HEK293T (cell line): ENCODE measurements at regions not wholly inside any gene's neighbourhood (a gene's known extent, or its start where the extent isn't known, plus 50 kb on each side); places are given as distances from the start of the nearest gene placed in this dataset.
"Not testable (repeated sequence)": the region's sequence is repeated elsewhere in the genome, so short reads cannot be mapped to it uniquely, and the experiment has no call there.

Source experiments
- CTCF ChIA-PET: fragments of 350-600 bp; formaldehyde crosslinking; extraction: SDS; loops from one replicate; lab custom pipeline; 2021; ENCODE audit warnings: antibody characterized with exemption, inconsistent platforms; lab: Yijun Ruan, JAX
- POLR2A ChIA-PET: fragments of 350-600 bp; formaldehyde crosslinking; extraction: SDS; loops from one replicate; lab custom pipeline; 2020; ENCODE audit warnings: antibody characterized with exemption, inconsistent platforms; lab: Yijun Ruan, JAX
- DNase-seq: peaks from one replicate; pipeline ENCODE4 v3.0.0; 2012; ENCODE audit warnings: mixed read lengths; ENCODE audit errors: extremely low spot score
- ARNT ChIP-seq: fragments of 450-650 bp; IDR thresholded peaks from 2 replicates; pipeline ENCODE4 v1.6.1; 2017; ENCODE audit warnings: mild to moderate bottlenecking
- BHLHE40 ChIP-seq: fragments of 450-650 bp; IDR thresholded peaks from 2 replicates; pipeline ENCODE4 v1.6.1; 2016; ENCODE audit warnings: mild to moderate bottlenecking, moderate library complexity, borderline replicate concordance
- CTBP1 ChIP-seq: fragments of 450-650 bp; IDR thresholded peaks from 2 replicates; pipeline ENCODE4 v1.6.1; 2016; ENCODE audit warnings: borderline replicate concordance
- ELF4 ChIP-seq: fragments of 450-650 bp; IDR thresholded peaks from 2 replicates; pipeline ENCODE4 v1.6.1; 2017; ENCODE audit warnings: antibody characterized with exemption
- FOXA1 ChIP-seq: fragments of 450-650 bp; IDR thresholded peaks from 2 replicates; pipeline ENCODE4 v1.6.1; 2016; ENCODE audit warnings: mild to moderate bottlenecking
- FOXK2 ChIP-seq: fragments of 450-650 bp; IDR thresholded peaks from 2 replicates; pipeline ENCODE4 v1.6.1; 2016; ENCODE audit warnings: mild to moderate bottlenecking
- FOXM1 ChIP-seq: fragments of 450-650 bp; IDR thresholded peaks from 2 replicates; pipeline ENCODE4 v1.6.1; 2017; ENCODE audit warnings: mild to moderate bottlenecking, borderline replicate concordance
- HDGF ChIP-seq: fragments of 450-650 bp; IDR thresholded peaks from 2 replicates; pipeline ENCODE4 v1.6.1; 2017; ENCODE audit warnings: antibody characterized with exemption, borderline replicate concordance
- L3MBTL2 ChIP-seq: fragments of 450-650 bp; conservative IDR thresholded peaks from 2 replicates; pipeline ENCODE4 v1.6.1; 2016; ENCODE audit warnings: mild to moderate bottlenecking
- LEF1 ChIP-seq: fragments of 450-650 bp; IDR thresholded peaks from 2 replicates; pipeline ENCODE4 v1.6.1; 2017; ENCODE audit warnings: mild to moderate bottlenecking, borderline replicate concordance
- NFRKB ChIP-seq: fragments of 450-650 bp; IDR thresholded peaks from 2 replicates; pipeline ENCODE4 v1.6.1; 2016; ENCODE audit warnings: mild to moderate bottlenecking, moderate library complexity
- SP1 ChIP-seq: fragments of 450-650 bp; IDR thresholded peaks from 2 replicates; pipeline ENCODE4 v1.6.1; 2017
- SUZ12 ChIP-seq: fragments of 450-650 bp; IDR thresholded peaks from 2 replicates; pipeline ENCODE4 v1.6.1; 2016; ENCODE audit warnings: mild to moderate bottlenecking
- TARDBP ChIP-seq: fragments of 450-650 bp; IDR thresholded peaks from 2 replicates; pipeline ENCODE4 v1.6.1; 2016
- ZNF384 ChIP-seq: fragments of 450-650 bp; IDR thresholded peaks from 2 replicates; pipeline ENCODE4 v1.6.1; 2016
- TF ChIP-seq, protein P1 (sequence below): fragments of 450-650 bp; IDR thresholded peaks from 2 replicates; pipeline ENCODE4 v1.6.1; 2016

DNA sequence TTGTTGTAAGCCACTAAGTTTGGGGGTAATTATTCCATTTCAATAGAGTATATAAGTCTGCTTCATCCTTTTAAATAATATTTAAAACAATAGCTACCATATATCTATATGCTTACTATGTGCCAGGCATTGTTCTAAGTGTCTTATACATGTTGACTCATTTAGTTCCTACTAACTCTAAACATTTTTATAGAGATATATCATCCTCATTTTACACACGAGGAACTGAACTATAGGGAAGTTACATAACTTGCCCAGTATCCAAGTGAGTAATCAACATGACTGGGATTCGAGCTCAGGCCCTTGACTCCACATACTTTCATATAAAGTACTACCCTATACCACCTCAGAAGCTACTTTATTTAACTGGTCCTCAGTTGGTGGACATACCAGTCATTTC lies 175.3 kb upstream of the RAI2 start:
- CTCF ChIA-PET, result no interaction called here
- TF ChIP-seq CTBP1, result no peak
- TF ChIP-seq FOXA1, result no peak
- no peak for DNase-seq
- POLR2A ChIA-PET, result no interaction called here

DNA sequence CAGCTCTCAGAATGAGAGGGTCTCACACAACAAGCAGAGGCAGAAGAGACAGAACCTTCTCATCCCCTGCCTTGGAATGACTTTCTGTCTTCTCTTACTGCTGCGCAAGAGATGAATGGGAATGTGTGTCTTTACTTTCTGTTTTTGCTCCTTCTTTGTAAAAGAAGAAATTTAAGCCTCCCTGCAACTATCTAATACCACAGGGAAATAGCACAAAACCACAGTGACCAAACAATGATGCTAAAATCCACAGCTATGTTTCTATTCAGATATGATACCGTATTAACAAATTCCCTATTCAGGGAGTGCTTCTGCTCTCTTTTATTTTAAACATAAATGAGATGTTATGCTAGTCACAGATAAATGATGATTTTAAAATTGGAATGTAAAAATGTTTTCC lies 173.8 kb upstream of the RAI2 start:
- TF ChIP-seq ARNT (no peak), FOXK2 (no peak), CTBP1 (no peak), TARDBP (no peak), SP1 (no peak), BHLHE40 (no peak), LEF1 (no peak), SUZ12 (no peak), FOXA1 (no peak), ZNF384 (no peak), ELF4 (no peak)
- TF ChIP-seq, protein P1, sequence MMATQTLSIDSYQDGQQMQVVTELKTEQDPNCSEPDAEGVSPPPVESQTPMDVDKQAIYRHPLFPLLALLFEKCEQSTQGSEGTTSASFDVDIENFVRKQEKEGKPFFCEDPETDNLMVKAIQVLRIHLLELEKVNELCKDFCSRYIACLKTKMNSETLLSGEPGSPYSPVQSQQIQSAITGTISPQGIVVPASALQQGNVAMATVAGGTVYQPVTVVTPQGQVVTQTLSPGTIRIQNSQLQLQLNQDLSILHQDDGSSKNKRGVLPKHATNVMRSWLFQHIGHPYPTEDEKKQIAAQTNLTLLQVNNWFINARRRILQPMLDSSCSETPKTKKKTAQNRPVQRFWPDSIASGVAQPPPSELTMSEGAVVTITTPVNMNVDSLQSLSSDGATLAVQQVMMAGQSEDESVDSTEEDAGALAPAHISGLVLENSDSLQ, result no peak
- ChIA-PET POLR2A (no interaction called here), CTCF (no interaction called here)
- DNase-seq, result no peak

DNA sequence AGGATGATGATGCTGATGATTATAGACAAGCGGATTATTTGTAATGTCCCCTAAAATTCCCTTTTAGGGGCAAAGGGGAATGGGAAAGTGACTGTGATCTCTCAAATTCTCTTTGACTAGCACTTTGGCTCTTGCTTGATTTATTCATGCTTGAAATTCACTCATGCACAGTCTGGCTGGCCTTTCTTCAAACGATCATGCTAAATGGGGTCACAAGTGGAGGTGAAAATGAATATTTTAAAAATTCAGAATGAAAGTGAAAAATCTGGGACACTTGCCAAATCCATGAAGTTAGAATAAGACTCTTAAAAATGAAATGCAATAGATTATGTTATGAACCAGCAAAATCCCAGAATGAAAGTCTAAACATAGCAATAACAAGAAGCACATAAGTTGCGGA lies 173.4 kb upstream of the RAI2 start:
- TF ChIP-seq FOXA1 (no peak), ARNT (no peak), FOXK2 (no peak), LEF1 (no peak), ZNF384 (no peak), BHLHE40 (no peak), SUZ12 (no peak), HDGF (no peak), TARDBP (no peak), L3MBTL2 (no peak), FOXM1 (no peak)
- TF ChIP-seq, protein P1, result no peak
- DNase-seq, result no peak
- POLR2A ChIA-PET, result no interaction called here
- CTCF ChIA-PET, result no interaction called here

DNA sequence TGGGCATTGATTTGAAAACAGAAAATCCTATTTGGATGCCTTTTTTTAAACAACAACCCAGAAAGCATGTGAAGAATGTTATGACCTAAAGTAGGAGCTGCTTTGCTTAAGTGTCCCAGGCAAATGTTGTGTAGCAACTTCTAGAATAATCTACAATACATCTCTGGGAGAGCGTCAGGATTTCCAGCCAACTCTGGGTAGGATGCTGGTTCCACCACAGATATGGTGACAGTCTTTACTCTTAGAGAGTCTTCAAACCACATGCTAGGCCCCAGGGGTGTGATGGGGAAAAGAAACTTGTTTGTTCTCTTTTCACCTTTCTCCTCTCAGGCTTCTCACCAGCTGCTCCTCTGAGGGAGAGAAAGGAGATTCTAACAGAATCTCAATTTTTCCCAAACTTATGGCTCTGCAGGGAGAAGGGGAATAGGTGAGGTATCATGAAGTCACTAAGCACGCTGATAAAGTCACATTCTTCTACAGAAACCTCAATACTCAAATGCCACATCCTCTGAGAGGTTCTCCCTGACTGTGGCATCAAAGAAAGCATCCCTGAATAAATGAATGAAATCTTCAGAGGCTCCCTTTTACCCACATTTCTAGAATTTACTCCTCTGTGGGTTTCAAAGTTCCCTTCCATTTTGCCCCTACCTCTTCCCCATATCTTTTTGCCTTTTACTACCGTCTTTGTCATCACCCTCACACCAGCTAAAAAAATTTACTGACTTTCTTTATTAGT lies 171.6 kb upstream of the RAI2 start:
- ChIA-PET CTCF (no interaction called here), POLR2A (no interaction called here)
- DNase-seq, result no peak
- no peak for TF ChIP-seq FOXA1

DNA sequence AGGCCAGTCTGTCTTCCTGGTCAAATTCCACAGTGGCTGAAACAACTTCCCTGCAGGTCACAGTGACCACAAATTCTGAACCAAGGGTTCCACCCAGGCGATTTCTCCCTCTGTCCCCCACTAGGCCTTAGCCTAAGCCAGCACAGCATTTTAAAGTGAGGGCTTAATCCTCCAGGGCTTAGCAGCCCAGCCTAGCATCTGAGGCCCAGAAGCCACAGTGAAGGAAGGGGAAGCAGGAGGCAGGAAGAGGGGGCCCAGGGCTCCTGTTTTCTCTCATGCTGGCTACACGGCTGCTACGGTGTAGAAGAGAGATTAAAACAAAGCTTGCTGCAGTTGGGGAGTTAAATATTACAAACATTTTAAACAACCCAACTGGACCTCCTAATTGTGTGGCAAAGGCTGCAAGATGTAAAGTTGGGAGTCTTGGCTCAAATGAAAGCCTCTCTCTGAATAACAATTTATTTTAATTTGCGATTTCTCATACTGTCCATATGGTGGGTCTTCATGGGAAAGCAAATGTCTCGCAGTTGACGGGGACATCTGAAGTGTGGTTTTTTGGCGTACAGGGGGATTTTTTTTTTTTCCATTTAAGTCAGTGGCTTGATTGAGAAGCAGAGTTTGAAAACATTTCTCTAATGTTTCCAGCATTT lies 170.8 kb upstream of the RAI2 start:
- POLR2A ChIA-PET, result no interaction called here
- CTCF ChIA-PET, result no interaction called here
- no peak for DNase-seq
- TF ChIP-seq ELF4 (no peak), LEF1 (no peak), HDGF (no peak), SUZ12 (no peak), L3MBTL2 (no peak), FOXM1 (no peak), BHLHE40 (no peak), CTBP1 (no peak), NFRKB (no peak), FOXK2 (no peak), TARDBP (no peak), FOXA1 (no peak), ARNT (no peak), SP1 (no peak), ZNF384 (no peak)
- TF ChIP-seq, protein P1, result no peak

DNA sequence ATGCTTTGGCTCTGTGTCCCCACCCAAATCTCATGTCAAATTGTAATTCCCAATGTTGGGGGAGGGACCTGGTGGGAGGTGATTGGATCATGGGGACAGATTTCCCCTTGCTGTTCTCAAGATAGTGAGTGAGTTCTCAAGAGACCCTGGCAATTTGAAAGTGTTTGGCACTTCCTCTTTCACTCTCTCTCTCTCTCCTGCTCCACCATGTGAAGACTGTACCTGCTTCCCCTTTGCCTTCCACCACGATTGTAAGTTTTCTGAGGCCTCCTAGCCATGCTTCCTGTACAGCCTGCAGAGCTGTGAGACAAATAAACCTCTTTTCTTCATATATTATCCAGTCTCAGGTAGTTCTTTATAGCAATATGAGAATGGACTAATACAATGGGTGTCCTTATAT lies 169.6 kb upstream of the RAI2 start:
- CTCF ChIA-PET, POLR2A ChIA-PET, DNase-seq: not testable (repeated sequence)

DNA sequence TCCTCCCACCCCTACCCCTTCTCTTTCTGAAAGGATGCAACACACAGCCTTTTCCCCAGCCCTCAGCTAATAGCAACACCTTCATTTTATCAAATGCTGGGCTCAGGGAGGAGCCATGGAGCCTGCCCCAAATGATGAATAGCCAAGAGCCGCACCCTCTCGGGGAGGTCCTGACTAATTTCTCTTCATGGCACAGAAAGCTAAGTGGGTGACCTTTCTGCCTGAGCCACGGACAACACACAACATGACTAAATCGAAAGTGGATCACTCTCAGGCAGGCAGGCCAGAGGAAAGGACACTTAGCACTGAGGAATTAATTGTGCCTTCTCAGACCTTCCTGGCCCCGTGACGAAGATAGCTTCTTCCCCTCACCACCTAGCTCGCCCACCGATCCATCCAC lies 165.1 kb upstream of the RAI2 start:
- TF ChIP-seq ELF4 (no peak), SP1 (no peak), FOXA1 (no peak)
- POLR2A ChIA-PET, result no interaction called here
- DNase-seq, result no peak
- CTCF ChIA-PET, result no interaction called here
